NB4 (cell line): ENCODE measurements at regions not wholly inside any gene's neighbourhood (a gene's known extent, or its start where the extent isn't known, plus 50 kb on each side); places are given as distances from the start of the nearest gene placed in this dataset.

Source experiments
- DNase-seq: peaks from one replicate; pipeline ENCODE4 v3.0.0; 2010; ENCODE audit warnings: low read depth
- H3K4me3 ChIP-seq: one replicate; pipeline ENCODE4 v1.5.1; 2011; ENCODE audit warnings: mild to moderate bottlenecking, low read depth, low read length, moderate library complexity
- MYC ChIP-seq: IDR thresholded peaks from 2 replicates; pipeline ENCODE4 v1.6.1; 2011; ENCODE audit warnings: low read depth, low read length
- POLR2A ChIP-seq: IDR thresholded peaks from 2 replicates; pipeline ENCODE4 v1.6.1; 2011; ENCODE audit warnings: mild to moderate bottlenecking; ENCODE audit not compliant: insufficient read length; ENCODE audit errors: extremely low read depth
- TF ChIP-seq, protein P1 (sequence below): IDR thresholded peaks from 2 replicates; pipeline ENCODE4 v1.6.1; 2011; ENCODE audit warnings: low read depth, low read length
- TF ChIP-seq, protein P2 (sequence below): IDR thresholded peaks from one replicate; pipeline ENCODE4 v1.5.1; 2012; ENCODE audit warnings: low read depth, low read length

- no peak overlapping the region for H3K4me3 ChIP-seq
- no peak for DNase-seq
- no peak for TF ChIP-seq MYC
These were observed 600.2 kb upstream of the TLE4 start for GRCh38 chr9:78971540-78971939.

- no peak overlapping the region for H3K4me3 ChIP-seq
- DNase-seq: no peak
- TF ChIP-seq, protein P1, sequence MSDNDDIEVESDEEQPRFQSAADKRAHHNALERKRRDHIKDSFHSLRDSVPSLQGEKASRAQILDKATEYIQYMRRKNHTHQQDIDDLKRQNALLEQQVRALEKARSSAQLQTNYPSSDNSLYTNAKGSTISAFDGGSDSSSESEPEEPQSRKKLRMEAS: no peak
These were observed 599.3 kb upstream of the TLE4 start for GRCh38 chr9:78972303-78972999.

GRCh38 chr9:78973907-78974306 lies 597.9 kb upstream of the TLE4 start:
- no peak overlapping the region for H3K4me3 ChIP-seq
- no peak for TF ChIP-seq MYC
- TF ChIP-seq, protein P1: no peak
- TF ChIP-seq, protein P2, sequence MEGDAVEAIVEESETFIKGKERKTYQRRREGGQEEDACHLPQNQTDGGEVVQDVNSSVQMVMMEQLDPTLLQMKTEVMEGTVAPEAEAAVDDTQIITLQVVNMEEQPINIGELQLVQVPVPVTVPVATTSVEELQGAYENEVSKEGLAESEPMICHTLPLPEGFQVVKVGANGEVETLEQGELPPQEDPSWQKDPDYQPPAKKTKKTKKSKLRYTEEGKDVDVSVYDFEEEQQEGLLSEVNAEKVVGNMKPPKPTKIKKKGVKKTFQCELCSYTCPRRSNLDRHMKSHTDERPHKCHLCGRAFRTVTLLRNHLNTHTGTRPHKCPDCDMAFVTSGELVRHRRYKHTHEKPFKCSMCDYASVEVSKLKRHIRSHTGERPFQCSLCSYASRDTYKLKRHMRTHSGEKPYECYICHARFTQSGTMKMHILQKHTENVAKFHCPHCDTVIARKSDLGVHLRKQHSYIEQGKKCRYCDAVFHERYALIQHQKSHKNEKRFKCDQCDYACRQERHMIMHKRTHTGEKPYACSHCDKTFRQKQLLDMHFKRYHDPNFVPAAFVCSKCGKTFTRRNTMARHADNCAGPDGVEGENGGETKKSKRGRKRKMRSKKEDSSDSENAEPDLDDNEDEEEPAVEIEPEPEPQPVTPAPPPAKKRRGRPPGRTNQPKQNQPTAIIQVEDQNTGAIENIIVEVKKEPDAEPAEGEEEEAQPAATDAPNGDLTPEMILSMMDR: no peak
- no peak for DNase-seq

DNA sequence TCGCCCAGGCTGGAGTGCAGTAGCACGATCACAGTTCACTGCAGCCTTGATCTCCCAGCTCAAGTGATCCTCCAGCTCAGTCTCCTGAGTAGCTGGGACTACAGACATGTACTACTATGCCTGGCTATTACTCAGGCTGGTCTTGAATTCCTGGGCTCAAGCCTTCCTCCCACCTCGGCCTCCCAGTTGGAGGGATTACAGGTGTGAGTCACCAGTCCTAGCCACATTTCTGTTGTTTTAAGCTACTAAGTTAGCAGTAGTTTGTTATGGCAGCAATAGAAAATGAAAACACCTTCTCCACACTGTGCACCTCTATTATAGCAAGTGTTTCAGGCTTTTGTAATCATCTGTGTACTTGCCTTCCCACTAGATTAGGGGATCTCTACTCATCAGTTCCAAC lies 588.9 kb upstream of the TLE4 start:
- no peak for DNase-seq
- TF ChIP-seq MYC (no peak), POLR2A (no peak)
- TF ChIP-seq, protein P2: no peak
- TF ChIP-seq, protein P1: no peak
- H3K4me3 ChIP-seq: no peak overlapping the region

GRCh38 chr9:78985084-78985738 lies 586.6 kb upstream of the TLE4 start:
- H3K4me3 ChIP-seq: no peak overlapping the region
- TF ChIP-seq, protein P2: no peak
- TF ChIP-seq POLR2A: no peak
- no peak for TF ChIP-seq MYC
- TF ChIP-seq, protein P1: no peak
- DNase-seq: no peak

DNA sequence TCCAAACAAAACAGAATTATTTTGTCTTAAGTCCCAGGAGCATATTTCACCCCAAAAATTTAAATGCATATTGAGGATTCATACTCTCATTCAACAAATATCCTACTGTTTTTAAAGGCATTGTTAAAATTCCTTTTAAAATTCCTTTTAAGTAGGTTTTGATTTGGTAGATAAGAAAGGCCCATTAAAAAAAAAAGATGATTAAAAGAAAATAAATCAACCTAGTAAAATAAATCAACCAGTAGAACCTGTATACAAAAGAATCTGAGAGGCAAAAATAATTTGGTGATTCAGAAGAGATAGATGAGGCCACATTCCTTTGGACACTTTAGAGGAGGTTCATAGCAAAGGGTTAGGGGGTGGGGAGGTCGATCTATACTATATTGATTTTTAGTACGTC lies 585.3 kb upstream of the TLE4 start:
- no peak for DNase-seq
- H3K4me3 ChIP-seq: no peak overlapping the region
- no peak for TF ChIP-seq MYC

- TF ChIP-seq POLR2A (no peak), MYC (no peak)
- TF ChIP-seq, protein P2: no peak
- TF ChIP-seq, protein P1: no peak
- H3K4me3 ChIP-seq: no peak overlapping the region
- no peak for DNase-seq
These were observed 582.6 kb upstream of the TLE4 start for GRCh38 chr9:78989031-78989658.
